ENCODE measurements at regions not wholly inside any gene's neighbourhood (a gene's known extent, or its start where the extent isn't known, plus 50 kb on each side); places are given as distances from the start of the nearest gene placed in this dataset.

- Mint-ChIP-seq H3K4me3 (no peak overlapping the region), H3K4me1 (ENCODE audit: low read depth) (no peaks in the 10 kb centered on the region), H3K27me3 (no peaks in the 10 kb centered on the region), H3K9me3 (no peaks in the 10 kb centered on the region), H3K27ac (no peak overlapping the region), H3K36me3 (ENCODE audit: low read depth) (no peaks in the 10 kb centered on the region)
Measured at GRCh38 chr7:12152196-12152918, 58.7 kb upstream of the TMEM106B start.

- Mint-ChIP-seq H3K4me3 (no peak overlapping the region), H3K4me1 (ENCODE audit: low read depth) (no peaks in the 10 kb centered on the region), H3K36me3 (ENCODE audit: low read depth) (no peaks in the 10 kb centered on the region), H3K9me3 (no peaks in the 10 kb centered on the region), H3K27me3 (no peaks in the 10 kb centered on the region), H3K27ac (no peak overlapping the region)
Measured at GRCh38 chr7:12154119-12154518, 57.0 kb upstream of the TMEM106B start.

GRCh38 chr7:12157517-12157916, 53.6 kb upstream of the TMEM106B start:
- H3K36me3 Mint-ChIP-seq (ENCODE audit: low read depth) = no peaks in the 10 kb centered on the region
- no peak overlapping the region for H3K27ac Mint-ChIP-seq
- H3K4me1 Mint-ChIP-seq (ENCODE audit: low read depth) = no peaks in the 10 kb centered on the region
- H3K4me3 Mint-ChIP-seq = no peak overlapping the region
- H3K9me3 Mint-ChIP-seq = no peaks in the 10 kb centered on the region
- no peaks in the 10 kb centered on the region for H3K27me3 Mint-ChIP-seq

- Mint-ChIP-seq H3K27me3 (no peaks in the 10 kb centered on the region), H3K27ac (no peak overlapping the region), H3K9me3 (no peaks in the 10 kb centered on the region), H3K4me3 (no peak overlapping the region), H3K36me3 (ENCODE audit: low read depth) (no peaks in the 10 kb centered on the region), H3K4me1 (ENCODE audit: low read depth) (no peaks in the 10 kb centered on the region)
Measured at GRCh38 chr7:12158334-12159060, 52.6 kb upstream of the TMEM106B start.

GRCh38 chr7:12161146-12161545, 49.9 kb upstream of the TMEM106B start:
- Mint-ChIP-seq H3K36me3 (ENCODE audit: low read depth) (no peaks in the 10 kb centered on the region), H3K4me1 (ENCODE audit: low read depth) (no peaks in the 10 kb centered on the region), H3K27me3 (no peaks in the 10 kb centered on the region), H3K27ac (no peak overlapping the region), H3K4me3 (no peak overlapping the region), H3K9me3 (peaks cover 8% of the 10 kb centered on the region)
